Duodenal mucosa (tissue), 2 donors: ENCODE measurements at regions not wholly inside any gene's neighbourhood (a gene's known extent, or its start where the extent isn't known, plus 50 kb on each side); places are given as distances from the start of the nearest gene placed in this dataset.
"Not testable (repeated sequence)": the region's sequence is repeated elsewhere in the genome, so short reads cannot be mapped to it uniquely, and the experiment has no call there.

Experiments used
- H3K27ac ChIP-seq: one replicate; pipeline ENCODE4 v1.7.0; 2013; ENCODE audit warnings: low read depth, low read length
- H3K27me3 ChIP-seq, 2 donors: one replicate each; pipeline ENCODE4 v1.7.0; 2013; ENCODE audit warnings: low read length in 2 of 2, control low read depth in 1 of 2; ENCODE audit not compliant: insufficient read depth in 2 of 2, control insufficient read depth in 1 of 2
- H3K36me3 ChIP-seq, 2 donors: one replicate each; pipeline ENCODE4 v1.7.0; 2013; ENCODE audit warnings: low read length in 2 of 2, control low read depth in 1 of 2; ENCODE audit not compliant: insufficient read depth in 2 of 2, control insufficient read depth in 1 of 2
- H3K4me1 ChIP-seq, 2 donors: one replicate each; pipeline ENCODE4 v1.7.0; 2013; ENCODE audit warnings: low read length in 2 of 2, control low read depth in 1 of 2; ENCODE audit not compliant: insufficient read depth in 2 of 2, control insufficient read depth in 1 of 2
- H3K4me3 ChIP-seq, 2 donors: one replicate each; pipeline ENCODE4 v1.7.0; 2013; ENCODE audit warnings: low read length in 2 of 2, low read depth in 1 of 2
- H3K9ac ChIP-seq, 2 donors: one replicate each; pipeline ENCODE4 v1.7.0; 2013; ENCODE audit warnings: low read length in 2 of 2, low read depth in 1 of 2
- H3K9me3 ChIP-seq, 2 donors: one replicate each; pipeline ENCODE4 v1.7.0; 2013; ENCODE audit warnings: low read length in 2 of 2, control low read depth in 1 of 2; ENCODE audit not compliant: control insufficient read depth in 1 of 2

DNA sequence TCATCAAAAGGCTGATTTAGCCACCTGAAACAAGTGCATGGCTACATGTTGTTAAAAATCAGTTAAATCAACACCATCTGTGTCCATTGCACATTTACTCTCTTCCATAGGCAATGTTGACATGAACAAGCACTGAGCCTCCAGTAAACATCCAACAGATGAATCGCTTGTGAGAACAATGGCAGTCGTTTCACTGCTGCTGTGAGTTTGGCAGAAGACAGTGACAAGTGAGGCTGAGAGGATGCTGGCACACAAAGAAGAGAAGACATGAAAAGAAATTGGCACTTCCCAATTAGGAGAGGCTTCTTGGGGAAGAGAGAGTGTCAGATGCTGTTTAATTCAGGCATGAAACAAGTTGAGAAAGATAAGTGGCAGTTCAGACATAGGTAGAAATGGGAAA is 227.4 kb upstream of the STT3B start:
- no peaks in the 10 kb centered on the region for H3K27me3 ChIP-seq
- no peaks in the 10 kb centered on the region for H3K9me3 ChIP-seq
- H3K4me3 ChIP-seq = no peak overlapping the region
- H3K4me1 ChIP-seq = peaks cover 0 to 6% of the 10 kb centered on the region in 2 donors
- no peaks in the 10 kb centered on the region for H3K36me3 ChIP-seq
- no peak overlapping the region for H3K27ac ChIP-seq
- H3K9ac ChIP-seq = no peak overlapping the region

- no peak overlapping the region for H3K4me3 ChIP-seq
- H3K9ac ChIP-seq = no peak overlapping the region
- H3K9me3 ChIP-seq = no peaks in the 10 kb centered on the region
- H3K4me1 ChIP-seq = no peaks in the 10 kb centered on the region
- H3K27ac ChIP-seq = no peak overlapping the region
- H3K27me3 ChIP-seq = no peaks in the 10 kb centered on the region
- no peaks in the 10 kb centered on the region for H3K36me3 ChIP-seq
Measured at GRCh38 chr3:31307131-31307785, 225.5 kb upstream of the STT3B start.

DNA sequence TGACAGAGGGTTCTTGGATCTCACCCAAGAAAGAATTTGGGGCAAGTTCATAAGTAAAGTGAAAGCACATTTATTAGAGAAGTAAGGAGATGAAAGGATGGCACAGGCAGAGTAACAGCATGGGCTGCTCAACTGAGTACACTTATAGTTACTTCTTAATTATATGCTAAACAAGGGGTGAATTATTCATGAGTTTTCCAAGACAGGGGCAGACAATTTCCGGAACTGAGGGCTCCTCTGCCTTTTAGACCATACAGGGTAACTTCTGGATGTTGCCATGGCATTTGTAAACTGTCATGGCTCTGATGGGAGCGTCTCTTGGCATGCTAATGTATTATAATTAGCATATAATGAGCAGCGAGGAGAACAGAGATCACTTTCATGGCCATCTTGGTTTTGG is 221.2 kb upstream of the STT3B start:
- Histone ChIP-seq H3K4me3 (no peak overlapping the region), H3K9me3 (no peaks in the 10 kb centered on the region), H3K36me3 (no peaks in the 10 kb centered on the region), H3K27ac (no peak overlapping the region), H3K4me1 (no peaks in the 10 kb centered on the region), H3K9ac (no peak overlapping the region), H3K27me3 (no peaks in the 10 kb centered on the region)

DNA sequence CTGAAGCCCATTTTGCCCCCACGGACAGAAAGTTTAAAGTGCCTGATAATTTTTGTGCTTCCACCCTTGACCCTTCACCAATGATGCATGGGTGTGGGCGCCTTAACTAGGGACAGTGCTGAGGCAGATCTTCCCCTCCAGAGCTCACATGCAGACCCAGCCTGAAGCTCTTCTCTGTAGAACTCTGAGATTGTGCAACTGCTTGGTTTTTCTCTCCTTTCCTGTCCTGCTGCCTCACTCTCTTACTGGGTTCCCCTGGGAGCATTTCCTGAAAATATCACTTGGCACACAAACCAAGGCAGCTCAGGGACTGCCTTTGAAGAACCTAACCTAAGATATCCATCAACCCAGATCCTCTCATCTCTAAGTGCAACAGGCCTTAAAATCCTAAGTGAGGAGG is 220.3 kb upstream of the STT3B start:
- Histone ChIP-seq H3K4me1 (no peaks in the 10 kb centered on the region), H3K27me3 (no peaks in the 10 kb centered on the region), H3K36me3 (no peaks in the 10 kb centered on the region), H3K4me3 (no peak overlapping the region), H3K9ac (no peak overlapping the region), H3K27ac (no peak overlapping the region), H3K9me3 (no peaks in the 10 kb centered on the region)

DNA sequence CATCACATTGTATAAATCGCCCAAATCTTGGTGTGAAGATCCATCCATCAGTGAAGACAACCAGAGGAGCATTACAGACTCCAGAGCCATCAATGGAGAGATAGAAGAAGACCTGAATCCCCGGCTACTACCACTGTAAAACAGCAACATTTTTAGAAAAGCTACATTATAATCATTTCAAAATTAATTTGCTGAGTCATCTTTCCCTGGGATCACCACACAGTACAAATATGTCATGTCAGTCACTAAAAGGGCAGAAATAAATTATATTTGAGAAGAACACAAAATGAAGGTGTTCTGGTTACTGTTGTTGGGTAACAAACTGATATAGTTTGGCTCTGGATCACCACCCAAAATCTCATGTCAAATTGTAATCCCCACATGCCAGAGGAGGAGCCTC is 218.5 kb upstream of the STT3B start:
- Histone ChIP-seq H3K27ac (no peak overlapping the region), H3K9ac (no peak overlapping the region)

GRCh38 chr3:31319332-31319731 is 213.4 kb upstream of the STT3B start:
- no peak overlapping the region for H3K4me3 ChIP-seq
- no peak overlapping the region for H3K9ac ChIP-seq
- no peak overlapping the region for H3K27ac ChIP-seq
- H3K9me3 ChIP-seq = no peaks in the 10 kb centered on the region
- peaks cover 0 to 2% of the 10 kb centered on the region in 2 donors for H3K27me3 ChIP-seq
- no peaks in the 10 kb centered on the region for H3K36me3 ChIP-seq
- no peaks in the 10 kb centered on the region for H3K4me1 ChIP-seq

More for the DNA sequence above, 218.5 kb upstream of the STT3B start:
- Histone ChIP-seq H3K27me3 (no peaks in the 10 kb centered on the region), H3K9me3 (no peaks in the 10 kb centered on the region), H3K4me1 (no peaks in the 10 kb centered on the region), H3K36me3 (no peaks in the 10 kb centered on the region), H3K4me3 (no peak overlapping the region)

GRCh38 chr3:31321620-31322019 is 211.1 kb upstream of the STT3B start:
- Histone ChIP-seq H3K4me3 (no peak overlapping the region), H3K27me3 (peaks cover 0 to 2% of the 10 kb centered on the region in 2 donors), H3K27ac (no peak overlapping the region), H3K4me1 (no peaks in the 10 kb centered on the region), H3K9me3 (no peaks in the 10 kb centered on the region), H3K9ac (no peak overlapping the region), H3K36me3 (no peaks in the 10 kb centered on the region)

GRCh38 chr3:31322460-31322859 is 210.3 kb upstream of the STT3B start:
- Histone ChIP-seq H3K9me3 (peaks cover 0 to 3% of the 10 kb centered on the region in 2 donors), H3K27me3 (peaks cover 0 to 2% of the 10 kb centered on the region in 2 donors), H3K36me3 (no peaks in the 10 kb centered on the region), H3K27ac (no peak overlapping the region), H3K9ac (no peak overlapping the region), H3K4me3 (no peak overlapping the region), H3K4me1 (no peaks in the 10 kb centered on the region)

- not testable (repeated sequence) for H3K9ac ChIP-seq, H3K4me1 ChIP-seq, H3K27ac ChIP-seq, H3K4me3 ChIP-seq, H3K36me3 ChIP-seq, H3K27me3 ChIP-seq, H3K9me3 ChIP-seq
Measured at GRCh38 chr3:31327826-31328357, 204.8 kb upstream of the STT3B start.

DNA sequence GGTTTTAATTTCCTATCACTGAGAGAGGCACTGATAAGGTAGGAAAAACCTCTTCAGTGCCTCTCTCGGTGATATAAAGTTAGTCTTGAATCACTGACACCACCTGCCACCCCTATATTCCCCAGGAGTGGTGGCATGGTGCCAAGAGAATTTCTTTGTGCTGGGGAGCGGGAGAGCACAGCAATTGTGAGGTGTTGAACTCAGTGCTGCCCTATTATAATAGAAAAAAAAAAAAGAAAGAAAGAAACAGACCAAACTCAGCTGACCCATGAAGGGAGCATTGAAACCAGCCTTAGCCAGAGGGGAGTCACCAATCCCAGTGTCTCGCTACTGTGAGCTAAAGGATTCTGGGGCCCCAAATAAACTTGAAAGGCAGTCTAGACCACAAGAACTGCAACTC is 201.4 kb upstream of the STT3B start:
- Histone ChIP-seq H3K36me3 (no peaks in the 10 kb centered on the region), H3K27me3 (no peaks in the 10 kb centered on the region), H3K4me1 (no peaks in the 10 kb centered on the region), H3K27ac (no peak overlapping the region), H3K9ac (no peak overlapping the region), H3K9me3 (peaks cover 0 to 5% of the 10 kb centered on the region in 2 donors), H3K4me3 (no peak overlapping the region)
